Stimulated activated CD4-positive, alpha-beta T cell treated with anti-CD3 and anti-CD28 coated beads, Interleukin-15, amount 100 ng/mL, for 48 hours (primary cell): ENCODE measurements at regions not wholly inside any gene's neighbourhood (a gene's known extent, or its start where the extent isn't known, plus 50 kb on each side); places are given as distances from the start of the nearest gene placed in this dataset.
"Not testable (repeated sequence)": the region's sequence is repeated elsewhere in the genome, so short reads cannot be mapped to it uniquely, and the experiment has no call there.

Experiments
- DNase-seq, 2 donors: peaks; one replicate each; pipeline ENCODE4 v3.0.0-alpha.2; 2020; ENCODE audit warnings: low read depth in 2 of 2

DNA sequence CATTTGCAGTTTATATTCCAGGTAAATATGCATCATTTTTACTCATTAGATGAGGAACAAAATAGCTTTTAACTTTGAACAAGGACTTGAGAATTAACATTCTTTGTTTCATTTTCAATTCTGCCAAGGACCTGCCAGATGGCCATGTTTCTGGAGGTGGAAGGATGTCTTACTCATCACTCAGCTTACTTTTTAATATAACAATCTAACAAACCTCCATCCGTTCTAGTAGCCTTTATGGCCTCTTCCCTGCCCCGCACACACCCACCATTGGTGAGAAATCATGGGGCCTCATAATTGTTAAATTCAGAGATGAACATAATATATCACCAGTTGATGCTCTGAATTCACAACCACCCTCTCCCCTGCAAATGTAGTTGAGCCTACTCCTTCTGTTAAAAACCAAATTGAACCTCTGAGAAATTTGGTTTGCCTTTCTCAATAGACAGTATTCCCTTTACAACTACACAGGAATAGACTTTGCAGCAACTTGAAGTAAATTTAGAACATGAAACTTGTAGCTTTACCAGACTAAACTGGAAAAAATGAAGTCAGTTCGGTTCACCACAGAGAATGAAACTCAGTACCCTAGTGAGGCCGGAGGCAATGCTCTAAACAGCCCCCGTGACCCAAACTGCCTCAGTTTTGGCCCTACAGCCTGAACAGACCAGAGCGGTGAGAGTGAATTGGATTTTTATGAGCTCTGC lies 50.1 kb upstream of the ACSL4 start:
- DNase-seq = no peak

DNA sequence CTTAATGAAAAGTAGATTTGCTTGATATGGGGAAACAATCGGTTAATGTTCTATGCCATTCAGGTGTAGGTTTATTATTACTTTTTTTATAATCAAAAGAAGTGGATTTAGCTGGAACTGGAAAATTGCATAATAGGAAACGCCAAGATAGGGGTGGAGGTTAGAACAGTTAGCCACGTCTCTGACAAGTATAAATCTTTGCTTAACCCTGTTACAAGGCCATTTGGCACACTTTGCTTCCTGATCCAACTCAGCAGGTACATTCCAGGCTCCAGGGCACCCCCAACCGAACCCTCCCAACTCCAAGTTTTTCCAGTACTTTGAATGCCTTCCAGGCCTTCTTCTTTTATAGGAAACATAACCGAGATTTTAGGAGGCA lies 50.6 kb upstream of the ACSL4 start:
- no peak for DNase-seq

DNA sequence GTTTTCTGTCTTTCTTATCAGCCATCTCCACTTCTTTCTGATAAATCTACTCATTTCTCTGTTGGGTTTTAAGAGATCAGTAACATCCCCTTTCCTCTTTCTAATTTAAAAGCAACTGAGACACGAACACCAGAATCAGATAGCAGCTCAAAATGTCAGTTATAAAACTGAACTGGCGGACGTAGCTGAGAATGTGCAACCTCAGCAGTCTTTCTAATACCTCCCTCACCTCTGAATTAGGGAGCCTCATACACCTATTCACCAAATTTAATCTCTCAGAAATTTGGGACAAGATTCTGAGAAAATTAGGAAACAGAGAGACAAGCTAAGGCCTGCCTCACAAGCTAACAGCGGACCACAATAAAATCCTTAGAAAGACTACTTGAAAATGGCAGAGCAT lies 52.0 kb upstream of the ACSL4 start:
- no peak for DNase-seq

DNA sequence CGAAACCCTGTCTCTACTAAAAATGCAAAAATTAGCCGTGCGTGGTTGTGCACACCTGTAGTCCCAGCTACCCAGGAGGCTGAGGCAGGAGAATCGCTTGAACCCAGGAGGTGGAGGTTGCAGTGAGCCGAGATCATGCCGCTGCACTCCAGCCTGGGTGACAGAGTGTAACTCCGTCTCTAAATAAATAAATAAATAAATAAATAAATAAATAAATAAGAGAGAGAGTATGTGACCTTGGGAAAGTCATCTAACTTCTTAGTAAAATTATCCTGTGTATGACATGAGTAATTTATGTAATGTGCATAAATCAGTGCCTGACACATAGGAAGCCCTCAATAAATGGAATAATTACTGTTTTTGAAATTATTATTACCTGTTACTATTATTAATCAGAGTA lies 57.5 kb upstream of the ACSL4 start:
- not testable (repeated sequence) for DNase-seq

DNA sequence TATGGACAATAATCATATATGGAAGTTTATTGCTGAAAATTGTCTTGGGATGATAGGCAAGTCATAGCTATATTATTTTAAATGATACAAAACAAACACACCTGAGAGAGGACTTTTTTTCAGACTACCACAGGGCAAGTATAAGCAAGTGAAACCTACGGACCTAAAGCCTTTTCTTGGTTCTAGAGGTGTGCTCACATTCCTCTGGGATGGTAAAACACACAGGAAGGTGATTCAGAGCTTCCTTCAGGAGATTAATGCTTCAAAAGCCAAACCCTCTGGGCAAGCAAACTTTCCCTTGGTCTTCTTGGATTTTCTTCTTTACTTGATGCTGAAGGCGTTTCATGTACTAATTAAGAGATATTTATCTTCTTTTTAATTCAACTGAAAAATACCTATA lies 60.1 kb upstream of the ACSL4 start:
- no peak for DNase-seq

DNA sequence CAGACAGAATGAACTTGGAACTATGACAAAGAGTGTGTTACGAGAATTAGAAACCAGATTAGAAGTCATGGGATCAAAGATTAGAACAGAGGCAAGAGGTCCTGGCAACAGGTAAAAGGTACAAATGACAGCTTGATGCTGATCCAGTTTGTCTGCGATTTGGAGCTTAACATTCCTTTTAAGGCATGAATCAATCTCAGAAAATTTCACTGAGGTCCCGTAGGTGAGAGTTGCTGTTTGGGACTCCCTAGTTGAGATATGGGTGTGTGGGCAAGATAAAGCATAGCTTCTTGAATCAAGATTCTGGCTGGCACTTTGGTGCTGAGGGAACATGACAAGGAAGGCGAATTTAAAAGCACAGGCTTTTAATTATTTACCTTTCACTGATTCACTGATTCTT lies 62.6 kb upstream of the ACSL4 start:
- DNase-seq = no peak

DNA sequence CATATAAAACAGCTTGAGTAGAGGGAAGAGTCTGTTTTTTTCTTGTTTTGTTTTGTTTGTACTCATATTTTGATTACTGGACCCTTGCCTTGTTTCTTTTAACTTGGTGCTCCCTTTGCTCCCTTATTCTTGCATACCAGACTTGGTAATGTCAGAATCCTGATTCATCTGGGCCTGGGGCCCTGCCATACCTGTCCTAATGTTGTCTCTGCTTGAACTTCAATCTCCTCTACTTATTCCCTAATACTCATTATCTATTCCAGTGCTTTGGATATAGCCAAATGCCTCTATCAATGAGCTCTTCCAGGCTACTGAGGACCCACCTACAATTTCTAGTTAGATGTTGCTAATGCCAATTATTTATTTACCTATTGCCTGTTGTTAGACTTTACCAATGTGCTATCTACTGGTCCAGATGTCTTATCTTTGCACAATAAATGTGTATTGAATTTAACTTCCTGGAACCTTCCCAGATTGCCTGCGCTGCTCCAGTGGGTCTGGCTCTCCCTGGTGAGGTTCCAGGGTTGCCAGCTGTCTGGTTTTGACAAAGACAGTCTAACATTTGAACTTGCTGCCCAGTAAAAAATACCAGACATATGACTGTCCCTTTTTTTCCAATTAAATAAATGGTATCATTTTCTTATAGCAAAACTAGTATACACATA lies 64.4 kb upstream of the ACSL4 start:
- no peak for DNase-seq

DNA sequence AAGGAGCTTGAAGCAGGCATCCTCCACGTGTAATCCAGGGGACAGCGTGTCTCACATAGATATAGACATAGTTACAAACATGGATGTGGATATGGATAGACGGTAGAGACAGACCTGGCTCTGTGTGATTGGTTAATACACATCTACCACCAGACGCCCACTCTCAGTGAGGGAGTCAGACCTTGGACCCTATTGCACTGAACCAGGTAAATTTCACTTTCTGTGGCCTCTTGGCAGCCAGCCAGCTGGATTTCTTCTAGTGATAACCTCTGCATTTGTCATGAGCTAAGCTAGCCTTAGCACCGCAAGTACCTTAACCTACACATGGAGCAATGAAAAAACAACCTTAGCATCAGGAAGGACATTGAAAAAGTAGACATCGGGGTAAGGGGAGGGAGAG lies 79.2 kb upstream of the ACSL4 start:
- no peak for DNase-seq

DNA sequence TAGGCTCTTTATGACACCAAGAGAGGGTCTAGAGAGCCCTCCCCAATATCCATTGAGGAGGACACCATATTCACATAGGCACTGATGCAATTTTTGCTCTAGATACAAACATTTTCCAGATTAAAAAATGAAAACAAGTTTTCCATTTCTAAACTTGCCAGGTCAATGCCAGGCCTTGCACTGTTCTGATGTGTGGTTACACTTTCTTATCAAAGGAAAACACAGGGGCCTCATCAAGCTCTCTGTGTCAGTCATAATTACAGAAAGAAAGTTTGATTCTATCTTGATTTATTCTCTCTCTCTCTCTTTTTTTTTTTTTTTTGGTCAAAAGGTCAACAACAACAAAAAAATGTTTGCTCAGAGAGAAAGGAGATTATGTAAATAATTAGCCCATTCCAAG lies 80.2 kb upstream of the ACSL4 start:
- no peak for DNase-seq

DNA sequence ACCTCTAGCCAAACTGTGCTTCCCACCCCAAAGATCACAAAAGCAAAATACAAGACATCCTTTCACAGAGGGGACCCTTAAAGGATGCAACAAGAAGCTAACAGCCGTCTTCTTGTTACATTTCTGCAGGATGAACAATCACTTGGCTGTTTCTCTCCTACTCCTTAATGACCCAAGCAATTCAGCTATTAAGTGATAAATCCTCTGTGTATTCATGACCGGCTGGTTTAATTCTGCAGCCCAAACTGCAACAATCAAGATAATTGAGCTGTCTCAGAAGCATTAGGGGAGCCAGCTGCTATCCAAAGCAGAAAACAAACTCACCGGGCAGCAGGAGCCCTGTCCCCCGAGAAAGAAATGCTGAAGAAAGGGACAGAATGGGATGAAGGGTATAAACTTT lies 85.9 kb upstream of the ACSL4 start:
- DNase-seq = no peak

DNA sequence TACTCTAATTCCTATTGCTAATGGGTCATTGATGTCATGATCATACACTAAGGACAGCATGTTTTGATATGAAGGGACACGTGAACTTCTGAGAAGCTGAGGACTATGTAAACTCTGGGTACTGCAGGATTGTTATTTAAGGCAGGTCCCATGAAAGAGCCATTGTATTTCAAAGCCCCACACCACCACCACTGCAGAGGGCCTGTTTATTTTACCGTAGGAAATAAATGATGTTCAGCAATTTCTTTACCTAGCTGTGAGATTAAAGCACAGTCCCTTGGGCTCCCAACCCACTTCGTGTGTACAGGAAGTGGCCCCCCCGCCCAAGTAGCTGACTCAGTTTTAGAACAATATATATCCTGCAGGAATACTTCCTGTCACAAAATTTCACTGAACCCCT lies 89.8 kb upstream of the ACSL4 start:
- DNase-seq = no peak

DNA sequence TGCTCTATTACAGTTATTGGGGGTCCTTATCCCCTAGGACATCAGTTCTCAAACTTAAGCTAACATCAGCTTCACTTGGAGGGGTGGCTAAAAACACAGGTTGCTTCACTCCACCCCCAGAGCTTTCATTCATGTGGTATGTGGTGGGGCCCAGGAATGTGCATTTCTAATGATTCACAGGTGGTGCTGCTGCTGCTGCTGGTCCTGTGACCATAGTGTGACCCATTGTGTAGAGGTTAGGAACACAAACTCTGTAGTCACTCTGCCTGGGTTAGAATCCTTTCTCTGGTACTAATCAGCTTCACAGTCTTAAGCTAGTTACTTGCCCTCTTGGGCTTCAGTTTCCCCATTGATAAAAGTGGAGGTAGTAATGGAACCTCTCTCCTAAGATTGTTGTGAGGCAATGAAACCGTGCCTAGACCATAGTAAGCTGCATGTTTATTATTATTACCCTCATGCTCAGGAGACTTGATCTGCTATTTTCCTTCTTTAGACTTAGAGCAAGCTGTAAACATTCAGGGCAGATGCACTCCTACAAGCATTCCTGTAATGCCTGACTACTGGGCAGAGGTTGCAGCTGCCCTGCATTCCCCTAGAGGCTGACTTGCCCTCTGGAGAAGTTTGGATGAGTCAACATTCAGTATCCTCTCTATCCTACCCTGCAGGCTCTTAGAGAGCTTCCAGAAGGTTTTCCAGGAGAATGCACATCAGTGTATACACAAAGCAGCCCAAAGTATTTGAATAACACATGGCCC lies 94.1 kb upstream of the ACSL4 start:
- DNase-seq = no peak

DNA sequence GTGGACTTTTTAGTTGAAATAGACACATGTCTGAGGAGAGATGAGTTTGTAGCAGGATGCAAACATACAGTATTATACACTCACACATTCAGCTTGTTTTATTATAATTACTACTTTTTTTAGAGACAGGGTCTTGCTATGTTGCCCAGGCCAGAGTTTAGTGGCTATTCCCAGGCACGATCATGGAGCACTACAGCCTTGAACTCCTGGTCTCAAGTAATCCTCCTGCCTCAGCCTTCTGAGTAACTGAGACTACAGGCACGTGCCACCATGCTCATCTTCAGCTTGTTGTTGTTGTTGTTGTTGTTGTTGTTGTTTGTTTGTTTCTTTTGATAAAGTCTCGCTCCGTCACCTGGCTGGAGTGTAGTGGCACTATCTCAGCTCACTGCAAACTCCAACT lies 94.7 kb upstream of the ACSL4 start:
- DNase-seq = no peak

DNA sequence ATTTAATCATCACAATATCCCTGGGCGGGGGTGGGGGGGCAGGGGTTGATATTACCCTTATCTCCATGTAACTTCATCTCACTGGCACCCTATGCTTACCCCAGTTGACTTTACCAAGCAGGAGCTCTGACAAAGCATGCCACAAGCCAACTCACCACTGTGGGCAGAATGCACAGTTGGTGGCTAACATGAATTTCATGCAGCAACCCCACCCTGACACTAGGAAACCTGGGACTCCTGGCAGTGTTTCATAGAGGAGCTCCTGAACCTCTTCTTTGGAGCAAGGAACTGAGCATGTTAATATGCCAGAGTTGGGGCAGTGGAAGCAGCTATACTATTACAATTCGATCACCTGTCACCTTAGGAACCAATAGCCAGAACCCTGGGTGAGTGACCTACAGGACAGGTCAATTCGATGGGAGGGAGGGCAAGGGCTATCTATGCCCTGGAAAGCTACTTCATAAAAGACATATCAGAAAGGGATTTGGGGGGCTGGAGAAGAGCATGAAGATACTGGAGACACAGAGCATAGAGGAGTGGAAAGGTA lies 97.2 kb upstream of the ACSL4 start:
- no peak for DNase-seq

DNA sequence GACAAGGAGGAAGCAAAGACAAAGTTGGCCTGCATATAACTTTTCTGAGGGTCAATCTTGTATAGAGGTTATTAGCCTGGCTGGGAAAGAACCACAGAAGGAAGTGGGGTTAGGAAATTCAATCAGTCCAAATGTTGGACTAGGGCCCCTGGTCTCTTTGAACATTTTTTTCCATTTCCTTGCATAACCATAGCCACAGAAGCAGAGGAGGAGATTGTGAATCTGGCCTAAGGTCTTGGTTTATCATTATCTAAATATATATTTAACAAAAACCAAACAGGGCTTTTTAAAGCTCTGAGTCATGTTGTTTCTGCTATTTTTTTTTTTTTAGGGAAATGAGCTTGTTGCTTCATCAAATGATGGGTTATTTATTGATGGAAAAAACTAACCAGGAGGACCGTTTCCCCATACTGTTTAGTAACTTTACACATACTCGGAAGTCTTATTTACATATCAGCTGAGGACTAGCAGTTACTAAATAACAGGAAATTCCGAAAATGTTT lies 97.7 kb upstream of the ACSL4 start:
- DNase-seq = no peak

DNA sequence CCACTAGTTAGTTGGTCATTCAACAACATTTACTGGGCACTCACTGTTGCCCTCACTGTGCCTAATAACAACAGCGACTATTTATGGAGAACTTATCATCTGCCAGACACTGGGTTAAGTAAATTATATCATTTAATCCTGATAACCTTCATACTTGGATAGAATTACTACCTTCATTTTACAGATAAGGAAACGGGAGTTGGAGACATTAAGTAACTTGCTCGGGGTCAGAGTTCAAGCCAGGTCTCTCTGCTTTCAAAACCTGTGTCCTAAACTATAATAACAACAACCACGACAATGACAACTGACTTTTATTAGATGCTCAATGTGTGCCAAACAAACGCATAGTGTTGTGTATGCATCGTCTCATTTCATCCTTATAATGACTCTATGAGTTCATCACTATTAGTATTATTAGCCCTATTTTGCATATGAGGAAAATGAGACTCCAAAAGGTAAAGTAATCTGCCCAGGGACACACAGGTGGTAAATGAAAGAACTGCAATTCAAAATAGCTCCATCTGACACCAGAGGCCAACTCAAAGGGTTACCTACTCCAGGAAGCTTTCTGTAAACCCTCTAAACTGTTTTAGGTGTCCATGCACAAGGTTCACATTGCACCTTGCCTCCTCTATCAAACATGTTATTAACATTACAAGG lies 98.4 kb upstream of the ACSL4 start:
- no peak for DNase-seq

DNA sequence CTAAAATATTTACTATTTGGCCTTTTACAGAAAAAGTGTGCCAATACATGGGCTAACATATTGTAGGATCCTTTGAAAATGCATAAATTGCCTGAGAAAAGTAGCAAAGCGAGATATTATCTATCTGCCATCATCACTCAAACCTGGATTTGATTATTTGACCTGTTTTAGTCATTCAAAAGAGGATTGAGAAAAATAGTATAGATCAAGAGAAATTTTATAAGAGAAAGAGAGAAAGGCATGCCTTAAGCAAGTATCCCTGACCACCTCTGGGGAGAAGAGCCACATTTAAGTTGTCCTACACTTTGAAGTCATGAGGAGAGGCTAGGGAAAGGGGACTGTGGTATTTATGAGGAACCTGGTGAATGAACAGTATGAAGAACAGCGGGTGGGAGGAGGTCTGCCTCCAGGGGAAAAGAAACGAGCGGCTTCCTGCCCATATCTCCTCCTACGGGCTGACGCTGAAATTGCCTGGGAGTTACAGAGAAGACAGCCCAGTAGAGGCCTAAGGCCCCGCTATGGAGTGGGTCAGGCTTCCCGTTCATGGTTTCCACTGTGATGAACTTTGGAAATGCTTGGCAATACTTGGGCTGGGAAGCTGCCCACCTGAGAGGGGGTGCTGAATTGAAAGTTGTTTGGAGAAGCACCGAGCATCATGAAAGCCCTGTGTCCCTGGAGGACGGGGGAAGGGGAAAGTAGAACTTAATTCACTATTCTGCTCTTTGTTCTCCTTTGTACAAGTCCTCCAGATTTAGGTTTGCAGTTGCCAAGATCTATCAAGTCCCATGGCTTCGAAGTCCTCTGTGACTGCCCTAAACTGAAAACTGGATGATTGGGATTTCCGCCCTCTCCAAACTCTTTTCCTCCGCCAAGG lies 106.9 kb upstream of the ACSL4 start:
- no peak for DNase-seq

DNA sequence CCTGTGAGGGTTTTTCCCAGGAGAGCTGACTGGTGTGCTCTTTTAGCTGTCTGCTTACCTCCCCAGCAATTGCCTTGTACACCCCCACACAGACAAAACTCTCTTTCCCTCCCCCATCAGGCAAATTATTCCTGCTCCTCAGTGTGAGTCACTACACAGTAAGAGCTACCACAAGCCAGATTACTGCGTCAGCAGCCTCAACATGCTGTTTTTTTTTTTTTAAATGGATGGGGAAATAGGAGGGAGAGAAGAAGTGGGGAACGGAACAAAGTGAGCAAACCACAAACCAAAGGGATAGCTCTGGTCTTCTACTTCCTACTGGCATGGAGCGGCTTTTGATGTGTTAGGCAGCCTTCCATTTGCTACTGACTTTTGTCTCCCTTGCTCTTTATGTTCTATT lies 107.5 kb upstream of the ACSL4 start:
- DNase-seq = no peak

DNA sequence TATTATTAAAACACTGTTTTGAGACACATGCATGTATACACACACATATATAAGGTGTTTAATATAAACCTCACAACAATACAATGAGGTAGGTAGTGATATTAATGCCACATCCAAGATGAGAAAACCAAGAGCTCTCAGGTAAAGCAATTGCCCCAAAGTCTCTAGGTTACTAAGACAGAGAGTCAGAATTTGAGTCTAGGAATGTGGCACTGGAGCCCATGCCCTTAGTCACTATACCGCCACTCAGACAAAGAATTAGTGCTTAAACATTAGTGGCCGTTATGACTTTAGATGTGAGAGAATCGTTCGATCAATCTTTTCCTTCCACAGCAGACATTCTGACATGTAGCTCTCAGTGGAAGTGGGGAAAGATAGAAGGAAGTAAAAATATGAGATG lies 108.2 kb upstream of the ACSL4 start:
- DNase-seq = no peak

DNA sequence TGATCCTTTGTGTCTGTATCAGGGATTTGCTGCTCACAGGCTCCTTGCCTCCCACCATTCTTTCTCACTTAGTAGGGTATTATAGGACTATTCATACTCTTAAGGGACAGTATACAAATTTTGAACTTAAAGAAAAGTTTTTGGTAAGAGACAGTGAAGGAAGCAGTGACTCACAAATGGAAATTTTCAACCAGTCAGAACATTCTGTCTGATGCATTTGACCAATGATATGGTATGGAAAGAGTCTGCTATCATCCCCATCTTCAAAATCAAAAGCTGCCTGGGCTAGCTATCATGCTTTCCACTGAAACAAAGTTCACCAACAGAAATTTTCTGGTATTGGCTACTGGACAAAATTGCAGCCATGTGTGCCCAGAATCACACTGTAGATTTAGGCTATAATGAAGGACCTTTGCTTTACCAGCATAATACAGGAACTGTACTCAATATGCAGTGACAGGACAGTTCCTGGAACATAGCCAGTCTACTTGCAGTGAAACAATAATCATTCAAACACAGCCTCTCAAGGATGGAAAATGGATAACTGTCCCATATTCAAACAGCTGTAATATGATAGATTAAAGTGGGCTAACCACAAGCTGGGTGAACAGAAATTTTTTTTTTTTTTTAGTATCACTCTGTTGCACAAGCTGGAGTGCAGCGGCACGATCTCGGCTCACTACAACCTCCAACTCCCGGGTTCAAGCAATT lies 109.0 kb upstream of the ACSL4 start:
- DNase-seq = no peak

DNA sequence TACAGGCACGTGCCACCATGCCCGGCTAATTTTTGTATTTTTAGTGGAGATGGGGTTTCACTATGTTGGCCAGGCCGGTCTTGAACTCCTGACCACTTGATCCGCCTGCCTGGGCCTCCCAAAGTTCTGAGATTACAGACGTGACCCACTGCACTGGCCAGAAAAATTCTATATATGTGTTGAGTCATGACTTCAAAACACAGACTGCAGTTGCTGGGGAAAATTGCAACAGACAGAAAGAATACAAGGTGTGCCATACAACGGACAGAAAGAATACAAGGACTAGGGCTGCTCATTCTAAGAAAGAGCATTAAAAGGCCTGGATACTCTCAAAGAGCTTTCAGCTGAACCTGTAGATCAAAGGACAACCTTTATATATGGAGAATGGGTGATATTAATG lies 109.6 kb upstream of the ACSL4 start:
- no peak for DNase-seq
